ENCODE measurements at regions not wholly inside any gene's neighbourhood (a gene's known extent, or its start where the extent isn't known, plus 50 kb on each side); places are given as distances from the start of the nearest gene placed in this dataset.

DNA sequence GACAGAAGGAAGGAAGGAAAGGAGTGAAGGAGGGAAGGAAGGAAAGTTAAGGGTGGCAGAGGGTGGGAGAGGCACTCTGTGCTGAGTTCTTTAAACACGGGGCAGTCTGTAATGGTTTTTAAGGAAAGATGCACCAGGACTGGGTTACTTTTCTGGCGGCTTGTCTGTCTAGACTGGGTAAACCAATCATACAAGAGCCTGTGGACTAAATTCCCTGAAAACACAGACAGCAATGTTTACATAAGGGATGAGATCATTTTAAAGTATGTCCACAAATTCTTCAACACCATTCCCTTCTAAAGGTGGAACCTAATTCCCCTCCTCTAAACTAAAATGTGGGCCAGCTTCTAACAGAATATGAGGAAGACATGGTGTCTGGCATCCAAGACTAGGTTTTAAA is 235.5 kb upstream of the IGF1R start:
- TF ChIP-seq, protein P1, sequence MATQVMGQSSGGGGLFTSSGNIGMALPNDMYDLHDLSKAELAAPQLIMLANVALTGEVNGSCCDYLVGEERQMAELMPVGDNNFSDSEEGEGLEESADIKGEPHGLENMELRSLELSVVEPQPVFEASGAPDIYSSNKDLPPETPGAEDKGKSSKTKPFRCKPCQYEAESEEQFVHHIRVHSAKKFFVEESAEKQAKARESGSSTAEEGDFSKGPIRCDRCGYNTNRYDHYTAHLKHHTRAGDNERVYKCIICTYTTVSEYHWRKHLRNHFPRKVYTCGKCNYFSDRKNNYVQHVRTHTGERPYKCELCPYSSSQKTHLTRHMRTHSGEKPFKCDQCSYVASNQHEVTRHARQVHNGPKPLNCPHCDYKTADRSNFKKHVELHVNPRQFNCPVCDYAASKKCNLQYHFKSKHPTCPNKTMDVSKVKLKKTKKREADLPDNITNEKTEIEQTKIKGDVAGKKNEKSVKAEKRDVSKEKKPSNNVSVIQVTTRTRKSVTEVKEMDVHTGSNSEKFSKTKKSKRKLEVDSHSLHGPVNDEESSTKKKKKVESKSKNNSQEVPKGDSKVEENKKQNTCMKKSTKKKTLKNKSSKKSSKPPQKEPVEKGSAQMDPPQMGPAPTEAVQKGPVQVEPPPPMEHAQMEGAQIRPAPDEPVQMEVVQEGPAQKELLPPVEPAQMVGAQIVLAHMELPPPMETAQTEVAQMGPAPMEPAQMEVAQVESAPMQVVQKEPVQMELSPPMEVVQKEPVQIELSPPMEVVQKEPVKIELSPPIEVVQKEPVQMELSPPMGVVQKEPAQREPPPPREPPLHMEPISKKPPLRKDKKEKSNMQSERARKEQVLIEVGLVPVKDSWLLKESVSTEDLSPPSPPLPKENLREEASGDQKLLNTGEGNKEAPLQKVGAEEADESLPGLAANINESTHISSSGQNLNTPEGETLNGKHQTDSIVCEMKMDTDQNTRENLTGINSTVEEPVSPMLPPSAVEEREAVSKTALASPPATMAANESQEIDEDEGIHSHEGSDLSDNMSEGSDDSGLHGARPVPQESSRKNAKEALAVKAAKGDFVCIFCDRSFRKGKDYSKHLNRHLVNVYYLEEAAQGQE (IDR thresholded peaks at IDR 0.05; ENCODE audit: insufficient read depth in 1 of 2, low read depth in 2 of 2, low read length in 2 of 2) = no peak
- no peak for TF ChIP-seq POLR2AphosphoS5 (IDR thresholded peaks at IDR 0.05; ENCODE audit: low read depth, low read length)
- no peak for TF ChIP-seq SIN3A (IDR thresholded peaks at IDR 0.05; ENCODE audit: borderline replicate concordance, insufficient read depth, low read length)
- no peak for TF ChIP-seq FOXP2 (optimal IDR thresholded peaks at IDR 0.05; ENCODE audit: borderline replicate concordance, extremely low read depth, extremely low read length, insufficient read depth)
- no peak for TF ChIP-seq TAF1 (IDR thresholded peaks at IDR 0.05; ENCODE audit: borderline replicate concordance, insufficient read depth, low read length)

All from PFSK-1 (cell line).